Panc1 (cell line): ENCODE measurements at regions not wholly inside any gene's neighbourhood (a gene's known extent, or its start where the extent isn't known, plus 50 kb on each side); places are given as distances from the start of the nearest gene placed in this dataset.

Experiments used
- ATAC-seq: fragments of 200-7000 bp; cut with Tn5 transposase; 2 replicates; pipeline ENCODE4 v1.9.1; 2020; ENCODE audit warnings: mild to moderate bottlenecking, moderate library complexity
- BruUV-seq: library from RNA; stranded (reverse); fragments of 400-500 nt; replicated peaks from 2 replicates; lab custom pipeline; 2021; lab: Mats Ljungman, UMichigan
- CTCF ChIA-PET: fragments of 300-600 bp; sonication (Branson Sonifier 250); formaldehyde crosslinking; loops from one replicate; lab custom pipeline; 2022; ENCODE audit warnings: antibody characterized with exemption; lab: Charles Lee
- POLR2A ChIA-PET: fragments of 300-600 bp; sonication (Branson Sonifier 250); formaldehyde crosslinking; loops from one replicate; lab custom pipeline; 2022; ENCODE audit warnings: antibody characterized with exemption; lab: Charles Lee
- DNase-seq: peaks from one replicate; pipeline ENCODE4 v3.0.0-alpha.2; 2010; ENCODE audit warnings: low read depth, low spot score
- H3K27ac ChIP-seq: 2 replicates; pipeline ENCODE4 v1.5.1; 2011; ENCODE audit warnings: mild to moderate bottlenecking, low read length, inconsistent platforms
- H3K27me3 ChIP-seq: fragments of 200-500 bp; sonication (Bioruptor generic); 2 replicates; pipeline ENCODE4 v1.6.0; 2014; ENCODE audit warnings: low read length, inconsistent platforms; ENCODE audit not compliant: control insufficient read depth, insufficient read depth
- H3K36me3 ChIP-seq: fragments of 200-500 bp; sonication (Bioruptor generic); 2 replicates; pipeline ENCODE4 v1.5.1; 2014; ENCODE audit warnings: inconsistent platforms, mild to moderate bottlenecking, low read length, moderate library complexity; ENCODE audit not compliant: control insufficient read depth, insufficient read depth
- H3K4me1 ChIP-seq: 2 replicates; pipeline ENCODE4 v1.5.1; 2011; ENCODE audit warnings: inconsistent platforms, mild to moderate bottlenecking, low read length, moderate library complexity; ENCODE audit not compliant: control insufficient read depth, insufficient read depth
- H3K4me3 ChIP-seq, 2 experiments: 2 replicates each; pipeline ENCODE4 v1.5.1; 2011 to 2012; ENCODE audit warnings: low read depth in 2 of 2, low read length in 2 of 2, mild to moderate bottlenecking in 2 of 2, inconsistent platforms in 1 of 2, moderate library complexity in 1 of 2
- H3K9me3 ChIP-seq: fragments of 200-500 bp; sonication (Bioruptor generic); 2 replicates; pipeline ENCODE4 v1.5.1; 2014; ENCODE audit warnings: low read depth, mild to moderate bottlenecking, inconsistent platforms, low read length, moderate library complexity; ENCODE audit not compliant: control insufficient read depth, insufficient read depth
- CTCF ChIP-seq: fragments of 450-650 bp; IDR thresholded peaks from 2 replicates; pipeline ENCODE4 v1.5.1; 2017; ENCODE audit warnings: mild to moderate bottlenecking
- POLR2AphosphoS5 ChIP-seq: IDR thresholded peaks from 2 replicates; pipeline ENCODE4 v1.6.1; 2012; ENCODE audit warnings: mild to moderate bottlenecking, low read depth, low read length, moderate library complexity
- REST ChIP-seq, 2 experiments: IDR thresholded peaks; 2 replicates each; pipeline ENCODE4 v1.6.1; 2011 to 2012; ENCODE audit warnings: low read depth in 2 of 2, control low read depth in 1 of 2, low read length in 1 of 2, mild to moderate bottlenecking in 1 of 2, moderate library complexity in 1 of 2; ENCODE audit not compliant: insufficient read depth in 1 of 2
- SIN3A ChIP-seq: IDR thresholded peaks from 2 replicates; pipeline ENCODE4 v1.6.1; 2012; ENCODE audit warnings: low read depth, mild to moderate bottlenecking, low read length, moderate library complexity, borderline replicate concordance; ENCODE audit not compliant: insufficient read depth
- TCF7L2 ChIP-seq: IDR thresholded peaks from 2 replicates; pipeline ENCODE4 v1.6.1; 2011; ENCODE audit warnings: mild to moderate bottlenecking, low read depth, low read length, inconsistent platforms
- in situ Hi-C: cut with HindIII; loops from 2 replicates; pipeline ENCODE4 v1.10.0; 2016; ENCODE audit warnings: low sequenced_read_pairs, low pct_unique_long_range_greater_than_20kb
- intact Hi-C: fragments of 100-400 bp; cut with micrococcal nuclease; formaldehyde crosslinking; loops from one replicate; pipeline ENCODE4 v1.10.0; 2022; ENCODE audit not compliant: unreplicated experiment

- ChIA-PET POLR2A (no interaction called here), CTCF (no interaction called here)
- Histone ChIP-seq H3K4me3 (no peak overlapping the region), H3K27ac (no peak overlapping the region), H3K27me3 (0 out of 2 replicates have a peak, but pooled peaks cover 4% of the 10 kb centered on the region), H3K4me1 (no peaks in the 10 kb centered on the region), H3K36me3 (no peaks in the 10 kb centered on the region), H3K9me3 (no peaks in the 10 kb centered on the region)
- TF ChIP-seq SIN3A (no peak), POLR2AphosphoS5 (no peak), CTCF (no peak), REST (IDR thresholded peaks at IDR 0.05; ENCODE audit: insufficient read depth in 1 of 2, low read depth in 2 of 2, low read length in 1 of 2) (no peak), TCF7L2 (no peak)
- ATAC-seq (no peak), DNase-seq (no peak)
- BruUV-seq = no TSS peak
- in situ Hi-C loops = no loop called here
- intact Hi-C loops = no loop called here
These were observed 990.3 kb downstream of the KCNMA1 start for GRCh38 chr10:76647301-76647700.

- ATAC-seq = no peak
- H3K4me1 ChIP-seq = no peaks in the 10 kb centered on the region
- H3K27me3 ChIP-seq = peaks cover 6% of the 10 kb centered on the region; the same call in 1 of the 2 replicates
- no peak overlapping the region for H3K4me3 ChIP-seq
- no TSS peak for BruUV-seq
- CTCF ChIA-PET = no interaction called here
- no peaks in the 10 kb centered on the region for H3K9me3 ChIP-seq
- no peak overlapping the region for H3K27ac ChIP-seq
- DNase-seq = no peak
- H3K36me3 ChIP-seq = no peaks in the 10 kb centered on the region
- TF ChIP-seq SIN3A = no peak
- no peak for TF ChIP-seq REST (IDR thresholded peaks at IDR 0.05; ENCODE audit: insufficient read depth in 1 of 2, low read depth in 2 of 2, low read length in 1 of 2)
- TF ChIP-seq CTCF = no peak
- no peak for TF ChIP-seq POLR2AphosphoS5
- no peak for TF ChIP-seq TCF7L2
- in situ Hi-C loops = no loop called here
- POLR2A ChIA-PET = no interaction called here
- intact Hi-C loops = no loop called here
These were observed 992.3 kb downstream of the KCNMA1 start for GRCh38 chr10:76645341-76645740.
